ENCODE measurements at regions not wholly inside any gene's neighbourhood (a gene's known extent, or its start where the extent isn't known, plus 50 kb on each side); places are given as distances from the start of the nearest gene placed in this dataset.

- no peak for TF ChIP-seq EZH2 (IDR thresholded peaks at IDR 0.05; ENCODE audit: borderline replicate concordance, low read length)
- TF ChIP-seq CTCF (conservative IDR thresholded peaks at IDR 0.05 in 1 of 2, IDR thresholded peaks at IDR 0.05 in 1 of 2; ENCODE audit: extremely low read depth in 1 of 2, insufficient read depth in 1 of 2, low read depth in 1 of 2, low read length in 2 of 2): no peak
Measured at GRCh38 chr3:25294169-25294805, 133.8 kb upstream of the RARB start.

Data from mammary epithelial cell (primary cell).